ENCODE measurements at regions not wholly inside any gene's neighbourhood (a gene's known extent, or its start where the extent isn't known, plus 50 kb on each side); places are given as distances from the start of the nearest gene placed in this dataset.

DNA sequence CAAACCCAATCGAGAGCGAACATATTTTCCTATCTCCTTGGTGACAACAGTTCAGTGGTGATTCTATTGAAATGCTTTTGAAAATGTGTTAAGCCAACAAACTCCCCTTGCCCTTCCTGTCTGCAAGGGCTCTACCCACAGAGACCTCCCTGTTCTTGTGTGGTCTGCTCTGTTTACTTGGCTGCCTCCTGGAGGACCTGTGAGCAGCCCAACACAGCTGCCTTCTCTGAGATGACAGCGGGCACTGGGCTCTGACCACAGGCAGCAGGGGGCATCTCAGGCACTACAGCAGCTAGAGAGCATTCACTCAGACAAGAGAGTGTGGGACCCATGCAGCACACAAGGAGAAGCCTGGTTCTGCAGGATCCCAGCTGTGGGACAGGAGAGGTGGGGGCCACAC is 416.4 kb downstream of the TCERG1L start:
- DNase-seq, result no peak

DNA sequence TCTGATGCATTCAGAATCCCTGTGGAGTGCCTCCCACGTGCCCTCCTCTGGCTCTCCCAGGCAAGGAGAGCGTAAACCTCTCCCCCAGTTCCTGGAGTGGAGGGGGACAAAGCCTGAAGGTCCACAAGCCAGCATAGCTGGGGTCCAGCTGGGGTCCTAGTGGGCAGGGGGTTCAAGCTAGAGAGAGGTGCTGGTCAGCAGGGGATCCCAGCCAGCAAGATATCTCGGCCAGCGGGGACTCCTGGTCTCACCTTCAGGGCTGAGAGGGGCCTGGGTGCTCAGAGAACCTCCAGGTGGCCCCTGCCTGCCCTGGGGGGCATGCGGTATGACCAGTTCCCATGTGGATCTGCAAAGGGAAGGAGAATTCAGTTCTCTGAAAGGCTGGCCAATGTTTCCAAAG is 413.7 kb downstream of the TCERG1L start:
- no peak for DNase-seq

- DNase-seq, result no peak
These were observed 413.1 kb downstream of the TCERG1L start for GRCh38 chr10:130898381-130898780.

DNA sequence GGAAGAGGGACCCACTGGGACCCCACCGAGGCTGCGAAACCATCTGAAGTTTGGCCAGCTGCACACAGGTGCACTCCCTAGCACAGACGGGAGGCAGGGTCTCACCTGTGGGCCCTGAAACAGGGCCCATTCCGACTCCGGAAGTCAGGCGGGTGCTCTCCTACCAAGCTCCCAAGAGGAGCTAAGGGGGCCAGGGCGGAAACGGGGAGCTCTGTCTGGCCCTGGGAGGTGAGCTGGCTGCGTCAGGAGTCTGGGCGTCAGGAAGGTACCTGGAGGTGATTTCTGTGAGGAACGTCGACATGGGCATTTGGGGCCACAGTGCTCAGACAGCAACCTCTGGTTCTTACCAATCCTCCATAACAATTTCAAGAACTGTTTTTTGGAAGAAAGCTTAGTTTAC is 411.7 kb downstream of the TCERG1L start:
- no peak for DNase-seq

DNA sequence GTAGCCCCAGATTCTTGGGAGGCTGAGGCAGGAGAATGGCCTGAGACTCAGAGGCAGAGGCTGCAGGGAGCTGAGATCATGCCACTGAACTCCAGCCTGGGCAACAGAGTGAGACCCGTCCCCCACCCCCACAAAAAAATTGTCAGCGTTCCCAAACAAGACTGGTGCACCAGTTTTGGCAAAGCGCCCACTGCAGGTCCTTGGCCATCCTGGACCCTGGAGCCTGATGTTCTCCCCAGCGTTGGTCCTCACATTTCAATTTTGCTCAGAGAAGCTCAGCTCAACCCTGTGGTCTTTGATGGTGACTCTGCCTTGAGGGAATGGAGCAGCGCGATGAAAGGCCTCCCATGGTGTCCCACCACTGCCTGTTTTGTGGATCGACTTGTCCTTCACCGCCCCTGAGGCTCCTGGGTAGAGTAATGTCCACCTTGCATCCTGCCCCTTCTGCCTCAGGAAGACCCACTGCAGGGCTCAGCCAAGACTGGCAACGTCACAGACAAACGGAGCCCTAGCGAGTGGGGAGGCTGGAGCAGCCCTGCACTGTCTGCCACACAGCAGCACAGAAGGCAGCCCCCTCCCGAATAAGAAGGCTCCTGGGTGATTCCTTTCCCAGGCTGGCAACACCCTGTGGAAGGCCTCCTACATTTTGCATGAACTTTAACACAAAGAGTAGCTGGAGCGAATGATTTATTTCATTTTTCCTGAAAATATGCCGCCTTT is 410.9 kb downstream of the TCERG1L start:
- no peak for DNase-seq

DNA sequence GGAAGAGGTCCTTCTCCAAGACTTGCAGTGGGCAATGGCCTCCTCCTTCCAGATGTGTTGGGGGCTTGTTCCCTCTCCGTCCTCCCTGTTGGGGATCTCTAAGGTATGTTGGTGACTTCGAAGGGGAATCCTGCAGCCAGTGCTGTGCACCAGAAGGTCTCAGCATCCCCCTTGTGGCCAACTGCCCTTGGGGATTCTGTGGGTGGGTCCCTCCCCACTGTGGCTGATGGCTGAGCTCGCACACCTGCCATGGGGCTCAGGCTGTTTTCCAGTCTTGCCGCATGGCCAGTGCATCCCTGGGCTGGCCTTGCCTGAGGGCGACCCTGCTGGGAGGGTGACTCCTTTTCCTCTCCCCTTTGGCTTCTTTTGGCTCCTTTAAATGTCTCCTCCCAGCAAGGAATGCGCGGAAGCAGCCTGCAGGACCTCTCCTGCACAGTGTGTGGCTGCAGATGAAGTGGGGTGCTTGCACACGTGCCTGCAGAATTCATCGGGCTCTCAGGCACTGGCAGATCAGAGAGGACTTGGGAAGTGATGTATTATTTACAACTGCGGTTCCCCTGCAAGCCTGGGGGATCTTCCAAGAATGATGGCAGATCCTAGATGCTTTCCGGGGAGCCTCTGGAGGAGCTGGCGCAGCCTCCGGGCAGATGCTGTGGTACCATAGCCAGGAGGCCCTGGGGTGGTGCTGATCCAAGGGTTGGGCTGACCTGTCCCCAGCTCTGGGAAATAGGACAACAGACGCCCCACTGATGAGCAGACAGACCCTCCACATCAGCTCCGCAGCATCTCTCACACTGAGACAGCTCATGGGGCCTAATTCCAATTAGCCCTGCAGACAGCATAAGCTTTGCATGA is 410.0 kb downstream of the TCERG1L start:
- DNase-seq, result no peak

DNA sequence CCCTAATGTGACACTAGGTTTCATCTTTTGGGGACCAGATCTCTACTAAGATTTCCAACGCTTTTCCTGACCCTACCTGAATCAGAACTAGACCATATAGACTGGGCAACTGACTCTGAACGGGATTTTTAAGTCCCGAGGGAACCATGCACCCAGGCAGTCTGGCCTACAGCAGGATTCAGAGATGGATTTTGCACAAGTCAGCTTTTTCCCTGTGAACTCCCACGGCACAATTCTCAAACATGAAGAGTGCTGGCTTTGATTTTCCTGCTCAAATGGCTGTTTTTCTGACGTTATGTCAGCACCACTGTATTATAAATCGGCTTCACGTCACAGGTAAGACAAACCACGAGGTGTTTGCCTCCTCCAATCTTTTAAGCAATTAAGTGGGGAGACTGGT is 409.1 kb downstream of the TCERG1L start:
- DNase-seq, result no peak

DNA sequence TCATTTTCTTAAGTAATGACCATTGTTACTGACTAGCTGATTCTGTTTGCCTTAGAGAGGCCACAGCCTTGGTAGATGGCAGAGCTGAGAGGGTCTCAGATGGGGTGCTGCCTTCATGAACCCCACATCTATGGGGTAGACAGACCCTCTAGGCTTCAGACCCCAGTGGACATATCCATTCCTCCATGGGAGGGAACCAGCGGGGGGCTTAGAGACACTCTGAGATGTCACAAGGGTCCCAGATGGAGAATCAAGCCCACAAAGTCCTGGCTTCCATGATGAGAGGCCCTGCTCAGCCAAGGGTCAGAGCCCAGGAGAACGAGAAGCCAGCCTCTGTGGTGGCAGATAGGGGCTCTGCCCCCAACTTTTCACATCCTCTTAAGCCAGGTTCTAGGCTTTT is 408.6 kb downstream of the TCERG1L start:
- DNase-seq, result no peak

DNA sequence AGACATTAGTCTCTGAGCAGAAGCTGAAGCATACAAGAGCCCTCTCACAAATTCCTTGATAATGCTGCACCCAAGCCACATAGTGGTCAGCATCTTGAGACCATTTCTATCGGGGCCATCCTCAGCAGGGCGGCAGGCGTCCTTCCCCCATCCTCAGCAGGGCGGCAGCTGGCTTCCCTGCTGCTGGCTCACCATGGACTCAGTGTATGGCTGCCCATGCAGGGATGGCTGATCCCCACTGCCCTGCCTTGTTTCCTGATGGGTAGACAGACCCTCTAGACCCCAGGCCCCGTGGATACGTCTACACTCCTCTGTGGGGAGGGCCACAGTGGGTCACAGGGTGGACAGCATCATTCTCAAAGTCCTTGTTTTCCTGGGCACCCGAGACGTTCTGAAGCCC is 406.8 kb downstream of the TCERG1L start:
- DNase-seq, result no peak

DNA sequence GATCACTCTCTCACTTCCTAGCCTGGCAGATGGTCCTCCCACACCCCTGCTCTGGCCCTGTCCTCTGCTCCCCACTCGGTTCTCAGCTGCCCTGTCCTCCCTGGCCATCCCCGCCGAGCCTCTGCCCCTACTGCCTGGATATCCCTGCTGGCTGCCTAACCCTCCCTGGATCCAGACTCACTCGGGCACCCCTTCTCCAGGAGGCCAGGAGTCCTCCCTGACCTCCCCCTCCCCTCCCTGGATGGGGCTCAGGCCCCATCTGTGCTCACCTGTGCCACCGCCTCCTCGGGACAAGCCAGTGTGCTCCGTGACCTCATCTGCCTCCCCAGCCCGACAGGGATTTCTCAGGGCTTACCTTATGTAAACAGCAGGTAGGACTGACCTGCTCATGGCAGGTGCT is 406.1 kb downstream of the TCERG1L start:
- DNase-seq, result no peak

DNA sequence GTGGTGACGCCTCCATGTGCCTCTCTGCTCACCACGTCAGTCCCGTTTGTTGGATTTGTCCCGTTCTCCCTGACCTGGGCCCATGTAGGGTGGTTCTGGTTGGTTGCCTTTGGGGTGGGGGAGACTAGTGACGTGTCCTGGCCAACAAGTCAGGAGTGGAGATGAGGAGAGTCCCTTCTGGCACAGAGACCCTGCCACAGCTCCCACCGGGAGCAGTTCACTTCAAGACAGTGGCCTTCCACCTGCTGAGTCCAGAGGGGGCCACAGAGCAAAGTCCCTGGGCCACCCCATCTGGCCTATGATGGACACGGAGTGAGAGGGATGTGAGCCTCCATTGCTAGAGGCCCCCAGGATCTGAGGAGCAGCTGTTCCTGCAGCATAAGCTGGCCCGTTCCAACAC is 405.6 kb downstream of the TCERG1L start:
- DNase-seq, result no peak

GRCh38 chr10:130910848-130911247 is 400.7 kb downstream of the TCERG1L start:
- no peak for DNase-seq

DNA sequence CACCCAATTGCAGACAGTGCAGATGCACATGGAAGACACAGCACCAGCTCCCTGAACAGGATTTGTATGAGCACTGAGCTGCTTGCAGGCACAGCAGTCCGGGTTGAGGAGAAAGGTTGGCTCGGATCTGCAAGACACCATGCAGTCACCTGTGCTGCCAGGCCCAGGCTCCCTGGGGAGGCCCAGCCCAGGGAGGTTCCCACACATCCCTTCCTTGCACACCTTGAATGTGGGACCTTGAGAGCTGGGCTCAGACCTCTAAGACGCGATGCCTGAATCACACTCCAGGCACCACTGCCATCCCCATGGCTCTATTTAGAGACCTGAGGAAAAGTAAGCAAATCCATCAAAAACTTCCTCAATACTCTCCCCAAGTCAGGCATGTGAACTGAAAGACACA is 397.7 kb downstream of the TCERG1L start:
- DNase-seq, result no peak

DNA sequence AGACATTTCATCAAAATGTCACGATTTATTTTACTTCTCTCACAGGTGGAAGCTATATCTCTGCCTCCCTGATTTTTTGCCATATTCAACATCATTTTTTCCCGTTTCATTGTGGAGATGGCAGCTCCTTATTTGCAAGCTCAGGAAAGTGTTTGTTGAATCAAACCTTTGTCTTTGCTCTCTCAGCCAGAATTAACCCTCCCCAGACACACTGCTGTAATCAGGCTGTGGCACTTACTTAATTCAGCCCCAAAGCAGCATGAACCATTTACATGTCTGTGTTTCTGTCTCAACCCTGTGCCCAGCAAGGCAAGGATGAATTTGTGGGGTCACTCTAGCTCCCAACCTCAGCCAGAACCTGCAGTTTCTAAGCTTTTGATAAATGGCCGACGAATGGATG is 397.2 kb downstream of the TCERG1L start:
- DNase-seq, result no peak

DNA sequence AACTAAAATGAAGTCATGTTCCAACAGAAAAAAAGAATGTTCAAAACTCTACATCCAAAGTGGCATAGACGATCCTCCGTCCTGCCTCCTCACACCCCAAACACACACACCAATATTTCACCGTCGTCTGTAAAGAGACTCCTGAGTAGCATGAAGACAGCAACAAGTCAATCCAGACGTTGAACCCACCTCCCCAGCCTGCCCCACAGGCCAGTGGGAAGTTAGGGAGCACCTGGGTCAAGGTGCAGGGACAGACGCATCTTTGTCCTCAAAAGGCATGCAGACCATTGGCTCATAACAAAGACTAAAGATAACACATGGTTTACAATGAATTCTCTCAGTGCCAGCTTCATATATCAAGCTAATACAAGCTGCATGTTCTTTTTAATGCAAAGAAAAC is 396.5 kb downstream of the TCERG1L start:
- no peak for DNase-seq

GRCh38 chr10:130921461-130921860 is 390.1 kb downstream of the TCERG1L start:
- no peak for DNase-seq

GRCh38 chr10:130921911-130922440 is 389.5 kb downstream of the TCERG1L start:
- DNase-seq, result no peak

- DNase-seq, result no peak
These were observed 387.9 kb downstream of the TCERG1L start for GRCh38 chr10:130923596-130923995.

- no peak for DNase-seq
These were observed 387.2 kb downstream of the TCERG1L start for GRCh38 chr10:130924138-130924819.

- DNase-seq, result no peak
These were observed 385.1 kb downstream of the TCERG1L start for GRCh38 chr10:130926442-130926841.

GRCh38 chr10:130927157-130927556 is 384.4 kb downstream of the TCERG1L start:
- DNase-seq, result no peak

DNA sequence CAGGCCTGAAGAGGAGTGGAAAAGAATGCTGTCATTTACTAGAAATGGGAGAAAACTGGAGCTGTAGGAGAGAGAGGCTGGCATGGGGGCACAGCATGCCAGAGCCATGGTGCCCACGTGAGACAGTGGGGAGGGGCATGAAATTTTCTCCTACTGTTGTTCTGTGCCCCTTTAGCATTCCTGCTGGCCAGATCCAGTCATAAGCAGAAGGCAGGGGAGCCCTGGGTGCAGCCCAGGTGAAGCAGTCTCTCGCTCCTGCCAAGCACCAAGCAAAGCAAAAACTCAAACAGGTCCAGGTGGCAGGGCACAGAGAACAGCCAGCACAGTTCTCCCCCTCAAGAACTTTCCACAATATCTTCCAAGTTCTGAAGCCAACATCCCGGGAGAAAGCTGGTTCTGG is 383.2 kb downstream of the TCERG1L start:
- DNase-seq, result no peak

Data from NCI-H146 (cell line).